Gastroesophageal sphincter (tissue), 4 donors: ENCODE measurements at regions not wholly inside any gene's neighbourhood (a gene's known extent, or its start where the extent isn't known, plus 50 kb on each side); places are given as distances from the start of the nearest gene placed in this dataset.
A peak's percentile ranks its signal among the peaks of the same experiment; 100 is the strongest.

Source experiments
- ATAC-seq: fragments of 150-250 bp; one replicate; pipeline ENCODE4 v1.9.1; 2016; ENCODE audit warnings: mild to moderate bottlenecking, moderate library complexity
- H3K27ac ChIP-seq, 4 donors: fragments of 200-600 bp; sonication (generic) in 3 of 4; 1 replicate in 3 of 4; 2 replicates in 1 of 4; pipeline ENCODE4 v1.5.1; 2016 to 2019
- H3K27me3 ChIP-seq: fragments of 200-600 bp; sonication (generic); one replicate; pipeline ENCODE4 v1.5.1; 2019
- H3K36me3 ChIP-seq, 2 donors: fragments of 200-600 bp; sonication (generic); one replicate each; pipeline ENCODE4 v1.5.1; 2019; ENCODE audit warnings: control low read depth in 1 of 2
- H3K4me1 ChIP-seq, 3 donors: fragments of 200-600 bp; sonication (generic); 1 replicate in 2 of 3; 2 replicates in 1 of 3; pipeline ENCODE4 v1.5.1; 2016 to 2019; ENCODE audit warnings: control low read depth in 2 of 3
- H3K4me3 ChIP-seq, 2 donors: fragments of 200-600 bp; sonication (generic); one replicate each; pipeline ENCODE4 v1.5.1; 2019; ENCODE audit warnings: mild to moderate bottlenecking in 1 of 2, moderate library complexity in 1 of 2
- H3K9me3 ChIP-seq, 3 donors: fragments of 200-600 bp; sonication (generic); one replicate each; pipeline ENCODE4 v1.5.1; 2017 to 2019; ENCODE audit warnings: control low read depth in 2 of 3
- EP300 ChIP-seq: sonication (generic); formaldehyde crosslinking; IDR thresholded peaks from one replicate; pipeline ENCODE4 v1.6.1; 2017; ENCODE audit warnings: antibody characterized with exemption, mild to moderate bottlenecking
- POLR2A ChIP-seq, 2 donors: fragments of 450-650 bp; IDR thresholded peaks; one replicate each; pipeline ENCODE4 v1.6.1; 2017; ENCODE audit warnings: antibody characterized with exemption in 2 of 2, mild to moderate bottlenecking in 2 of 2, moderate library complexity in 1 of 2
- POLR2AphosphoS5 ChIP-seq: sonication (generic); formaldehyde crosslinking; IDR thresholded peaks from one replicate; pipeline ENCODE4 v1.6.1; 2017; ENCODE audit warnings: antibody characterized with exemption
- WGBS, 2 donors: methylation state at CpG; one replicate each; pipeline ENCODE4 v1.1.5; 2018; ENCODE audit warnings: low coverage in 1 of 2; 5-methylcytosine and 5-hydroxymethylcytosine counted together
- TF ChIP-seq, protein P1 (sequence below), 4 experiments: fragments of 200-600 bp in 2 of 4; fragments of 450-650 bp in 2 of 4; sonication (generic) in 1 of 4; IDR thresholded peaks; one replicate each; pipeline ENCODE4 v1.5.1; 2017 to 2019; ENCODE audit warnings: antibody characterized with exemption in 4 of 4, mild to moderate bottlenecking in 2 of 4, moderate library complexity in 2 of 4

DNA sequence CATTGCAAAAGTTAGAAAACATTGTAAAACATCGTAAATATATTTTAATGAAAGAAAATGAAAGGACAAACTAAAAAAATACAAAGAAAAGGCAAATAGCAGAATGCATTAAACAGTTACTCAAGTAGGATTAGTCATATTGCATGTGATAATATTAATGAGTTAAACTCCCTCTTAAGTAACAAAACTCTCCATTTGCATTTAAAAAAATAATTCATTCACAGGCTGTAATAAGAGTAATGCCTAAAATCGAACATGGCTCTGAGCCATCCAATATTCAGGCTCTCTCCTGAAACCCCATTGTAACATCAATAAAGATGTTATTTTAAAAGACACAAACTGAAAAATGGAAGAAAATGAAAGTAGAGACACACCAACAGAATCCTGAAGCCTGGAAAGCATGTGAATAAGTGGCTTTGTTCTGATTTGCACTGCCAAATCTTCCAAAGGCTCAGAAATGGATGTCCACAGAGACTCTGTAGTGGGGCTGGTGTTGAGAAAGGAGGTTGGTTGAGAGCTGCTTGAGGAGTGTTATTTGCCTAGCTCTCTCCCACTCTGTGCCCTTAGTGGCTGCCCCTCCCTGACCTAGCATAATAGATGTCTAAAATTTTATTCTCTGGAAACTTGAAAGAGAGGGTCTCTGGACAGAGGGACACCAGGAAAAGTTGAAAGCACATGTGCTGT is 268.3 kb upstream of the MEOX2 start:
- Histone ChIP-seq H3K4me3 (no peak overlapping the region), H3K27ac (no peak overlapping the region), H3K4me1 (no peaks in the 10 kb centered on the region), H3K27me3 (no peaks in the 10 kb centered on the region), H3K36me3 (no peaks in the 10 kb centered on the region), H3K9me3 (no peaks in the 10 kb centered on the region)
- ATAC-seq, result no peak
- TF ChIP-seq, protein P1, sequence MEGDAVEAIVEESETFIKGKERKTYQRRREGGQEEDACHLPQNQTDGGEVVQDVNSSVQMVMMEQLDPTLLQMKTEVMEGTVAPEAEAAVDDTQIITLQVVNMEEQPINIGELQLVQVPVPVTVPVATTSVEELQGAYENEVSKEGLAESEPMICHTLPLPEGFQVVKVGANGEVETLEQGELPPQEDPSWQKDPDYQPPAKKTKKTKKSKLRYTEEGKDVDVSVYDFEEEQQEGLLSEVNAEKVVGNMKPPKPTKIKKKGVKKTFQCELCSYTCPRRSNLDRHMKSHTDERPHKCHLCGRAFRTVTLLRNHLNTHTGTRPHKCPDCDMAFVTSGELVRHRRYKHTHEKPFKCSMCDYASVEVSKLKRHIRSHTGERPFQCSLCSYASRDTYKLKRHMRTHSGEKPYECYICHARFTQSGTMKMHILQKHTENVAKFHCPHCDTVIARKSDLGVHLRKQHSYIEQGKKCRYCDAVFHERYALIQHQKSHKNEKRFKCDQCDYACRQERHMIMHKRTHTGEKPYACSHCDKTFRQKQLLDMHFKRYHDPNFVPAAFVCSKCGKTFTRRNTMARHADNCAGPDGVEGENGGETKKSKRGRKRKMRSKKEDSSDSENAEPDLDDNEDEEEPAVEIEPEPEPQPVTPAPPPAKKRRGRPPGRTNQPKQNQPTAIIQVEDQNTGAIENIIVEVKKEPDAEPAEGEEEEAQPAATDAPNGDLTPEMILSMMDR (IDR thresholded peaks at IDR 0.05), result no peak
- TF ChIP-seq POLR2A (IDR thresholded peaks at IDR 0.05) (no peak), POLR2AphosphoS5 (no peak), EP300 (no peak)
- 71 to 82% methylated on average over 2 of the region's 2 CpGs for WGBS, 2 donors

DNA sequence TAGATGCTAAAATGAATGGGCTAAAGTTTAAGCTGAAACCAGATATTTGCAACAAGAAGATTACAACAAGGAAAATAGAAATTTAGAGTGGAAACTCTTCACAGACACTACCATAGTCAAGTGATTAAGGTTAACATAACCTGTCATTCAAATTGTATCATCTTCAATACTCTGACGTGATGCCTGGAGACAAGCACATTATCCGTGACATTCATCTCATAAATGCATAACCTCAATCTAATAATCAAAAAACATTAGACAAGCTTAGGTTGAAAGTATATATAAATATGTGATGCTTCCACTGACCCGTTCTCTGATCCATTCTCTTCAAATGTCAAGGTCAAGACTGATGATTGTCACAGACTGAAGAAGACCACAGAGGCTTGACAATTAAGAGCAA is 263.8 kb upstream of the MEOX2 start:
- Histone ChIP-seq H3K27me3 (no peaks in the 10 kb centered on the region), H3K27ac (no peak overlapping the region), H3K36me3 (no peaks in the 10 kb centered on the region), H3K4me1 (no peaks in the 10 kb centered on the region), H3K9me3 (no peaks in the 10 kb centered on the region), H3K4me3 (no peak overlapping the region)
- TF ChIP-seq EP300 (no peak), POLR2AphosphoS5 (no peak), POLR2A (IDR thresholded peaks at IDR 0.05) (no peak)
- TF ChIP-seq, protein P1 (IDR thresholded peaks at IDR 0.05), result no peak
- ATAC-seq, result no peak
- WGBS, 2 donors, result 73 to 96% methylated on average over 3 of the region's 3 CpGs

- H3K27me3 ChIP-seq, result no peaks in the 10 kb centered on the region
- no peak for ATAC-seq
- H3K4me3 ChIP-seq, result no peak overlapping the region
- no peaks in the 10 kb centered on the region for H3K4me1 ChIP-seq
- no peaks in the 10 kb centered on the region for H3K36me3 ChIP-seq
- TF ChIP-seq EP300 (no peak), POLR2AphosphoS5 (no peak), POLR2A (IDR thresholded peaks at IDR 0.05) (no peak)
- TF ChIP-seq, protein P1 (IDR thresholded peaks at IDR 0.05), result no peak
- H3K9me3 ChIP-seq, result no peaks in the 10 kb centered on the region
- no peak overlapping the region for H3K27ac ChIP-seq
- 61 to 65% methylated on average over 2 of the region's 2 CpGs for WGBS, 2 donors
These were observed 261.3 kb upstream of the MEOX2 start for GRCh38 chr7:15947754-15948153.

GRCh38 chr7:15938115-15938514 is 251.6 kb upstream of the MEOX2 start:
- peak overlapping the region in 2 of 4 donors; percentile 22 to 27 for H3K27ac ChIP-seq

GRCh38 chr7:15937571-15937970 is 251.1 kb upstream of the MEOX2 start:
- H3K4me3 ChIP-seq, result no peak overlapping the region
- H3K27me3 ChIP-seq, result no peaks in the 10 kb centered on the region
- ATAC-seq, result no peak
- H3K36me3 ChIP-seq, result no peaks in the 10 kb centered on the region
- TF ChIP-seq, protein P1 (IDR thresholded peaks at IDR 0.05), result no peak
- no peak for TF ChIP-seq POLR2AphosphoS5
- no peak for TF ChIP-seq POLR2A (IDR thresholded peaks at IDR 0.05)
- TF ChIP-seq EP300, result no peak
- peak overlapping the region in 3 of 4 donors; percentile 46 to 63 (median 48) for H3K27ac ChIP-seq
- peaks cover 0 to 3% (median 0%) of the 10 kb centered on the region in 3 donors for H3K9me3 ChIP-seq
- peaks cover 0 to 23% (median 7%) of the 10 kb centered on the region in 3 donors for H3K4me1 ChIP-seq

More at GRCh38 chr7:15938115-15938514, 251.6 kb upstream of the MEOX2 start:
- H3K36me3 ChIP-seq, result no peaks in the 10 kb centered on the region
- H3K9me3 ChIP-seq, result peaks cover 0 to 3% (median 0%) of the 10 kb centered on the region in 3 donors
- TF ChIP-seq POLR2AphosphoS5 (no peak), POLR2A (IDR thresholded peaks at IDR 0.05) (no peak), EP300 (no peak)
- TF ChIP-seq, protein P1 (IDR thresholded peaks at IDR 0.05), result no peak
- peaks cover 0 to 23% (median 7%) of the 10 kb centered on the region in 3 donors for H3K4me1 ChIP-seq
- ATAC-seq, result no peak
- H3K4me3 ChIP-seq, result no peak overlapping the region
- no peaks in the 10 kb centered on the region for H3K27me3 ChIP-seq
